ENCODE measurements at regions not wholly inside any gene's neighbourhood (a gene's known extent, or its start where the extent isn't known, plus 50 kb on each side); places are given as distances from the start of the nearest gene placed in this dataset.

DNA sequence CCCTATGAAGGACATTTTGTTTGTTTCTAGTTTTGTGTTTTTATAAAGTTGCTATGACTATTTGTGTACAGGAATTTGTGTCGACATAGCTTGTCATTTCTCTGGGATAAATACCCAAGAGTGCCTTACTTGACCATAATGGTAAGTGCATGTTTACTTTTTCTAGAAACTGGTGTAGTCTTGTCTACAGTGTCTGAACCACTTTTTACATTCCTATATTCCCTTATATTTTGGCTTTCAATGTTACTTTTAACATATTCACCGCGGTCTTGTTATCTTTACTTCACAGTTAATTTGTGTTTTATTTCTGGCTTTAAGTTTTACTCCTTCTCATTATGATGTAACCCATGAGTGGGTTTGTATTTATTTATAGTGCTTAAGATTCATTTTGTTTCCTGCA lies 444.4 kb upstream of the RGS17 start:
- no peaks in the 10 kb centered on the region for H4K20me1 ChIP-seq (ENCODE audit: insufficient read depth, low read length)
- no peaks in the 10 kb centered on the region for H3K27me3 ChIP-seq (ENCODE audit: control insufficient read depth in 1 of 2, insufficient read depth in 2 of 2, low read length in 2 of 2)
- H3K27ac ChIP-seq (ENCODE audit: extremely low read length, insufficient read depth, low read length): no peak overlapping the region
- BruUV-seq (replicated peaks): no TSS peak
- H3K79me2 ChIP-seq (ENCODE audit: insufficient read depth, low read length): no peaks in the 10 kb centered on the region
- H3K9ac ChIP-seq (ENCODE audit: insufficient read depth, low read depth, low read length): no peak overlapping the region
- ATAC-seq (no peak), DNase-seq (ENCODE audit: low spot score) (no peak), FAIRE-seq (no peak)
- H3K4me2 ChIP-seq (ENCODE audit: low read depth, low read length): no peak overlapping the region
- in situ Hi-C loops (cut with HindIII; ENCODE audit: extremely low pct_ligation_motif_present, low pct_unique_long_range_greater_than_20kb) (no loop called here), intact Hi-C loops (cut with micrococcal nuclease; ENCODE audit: unreplicated experiment) (no loop called here)
- CTCF ChIA-PET (ENCODE audit: low intra/inter-chr PET ratio, low total read pairs): no interaction called here
- H3K36me3 ChIP-seq (replicated peaks in 1 of 2; ENCODE audit: control insufficient read depth in 1 of 2, insufficient read depth in 2 of 2, low read length in 2 of 2): no peaks in the 10 kb centered on the region
- no peak overlapping the region for H2AFZ ChIP-seq (ENCODE audit: low read length)
- no peaks in the 10 kb centered on the region for H3K9me3 ChIP-seq (ENCODE audit: low read length)
- H3K4me3 ChIP-seq (replicated peaks in 1 of 3; ENCODE audit: insufficient read depth in 1 of 3, low read depth in 2 of 3, low read length in 3 of 3): no peak overlapping the region
- POLR2A ChIA-PET: no interaction called here
- no peaks in the 10 kb centered on the region for H3K4me1 ChIP-seq (ENCODE audit: insufficient read depth, low read length)
- WGBS (ENCODE audit: low lambda C conversion rate): 71% methylated on average over 3 of the region's 3 CpGs
- no peak for TF ChIP-seq FOXO1 (CRISPR knock-in tag; IDR thresholded peaks at IDR 0.05)
- no peak for TF ChIP-seq PHB2 (IDR thresholded peaks at IDR 0.05; ENCODE audit: partially characterized antibody)
- TF ChIP-seq, protein P1, sequence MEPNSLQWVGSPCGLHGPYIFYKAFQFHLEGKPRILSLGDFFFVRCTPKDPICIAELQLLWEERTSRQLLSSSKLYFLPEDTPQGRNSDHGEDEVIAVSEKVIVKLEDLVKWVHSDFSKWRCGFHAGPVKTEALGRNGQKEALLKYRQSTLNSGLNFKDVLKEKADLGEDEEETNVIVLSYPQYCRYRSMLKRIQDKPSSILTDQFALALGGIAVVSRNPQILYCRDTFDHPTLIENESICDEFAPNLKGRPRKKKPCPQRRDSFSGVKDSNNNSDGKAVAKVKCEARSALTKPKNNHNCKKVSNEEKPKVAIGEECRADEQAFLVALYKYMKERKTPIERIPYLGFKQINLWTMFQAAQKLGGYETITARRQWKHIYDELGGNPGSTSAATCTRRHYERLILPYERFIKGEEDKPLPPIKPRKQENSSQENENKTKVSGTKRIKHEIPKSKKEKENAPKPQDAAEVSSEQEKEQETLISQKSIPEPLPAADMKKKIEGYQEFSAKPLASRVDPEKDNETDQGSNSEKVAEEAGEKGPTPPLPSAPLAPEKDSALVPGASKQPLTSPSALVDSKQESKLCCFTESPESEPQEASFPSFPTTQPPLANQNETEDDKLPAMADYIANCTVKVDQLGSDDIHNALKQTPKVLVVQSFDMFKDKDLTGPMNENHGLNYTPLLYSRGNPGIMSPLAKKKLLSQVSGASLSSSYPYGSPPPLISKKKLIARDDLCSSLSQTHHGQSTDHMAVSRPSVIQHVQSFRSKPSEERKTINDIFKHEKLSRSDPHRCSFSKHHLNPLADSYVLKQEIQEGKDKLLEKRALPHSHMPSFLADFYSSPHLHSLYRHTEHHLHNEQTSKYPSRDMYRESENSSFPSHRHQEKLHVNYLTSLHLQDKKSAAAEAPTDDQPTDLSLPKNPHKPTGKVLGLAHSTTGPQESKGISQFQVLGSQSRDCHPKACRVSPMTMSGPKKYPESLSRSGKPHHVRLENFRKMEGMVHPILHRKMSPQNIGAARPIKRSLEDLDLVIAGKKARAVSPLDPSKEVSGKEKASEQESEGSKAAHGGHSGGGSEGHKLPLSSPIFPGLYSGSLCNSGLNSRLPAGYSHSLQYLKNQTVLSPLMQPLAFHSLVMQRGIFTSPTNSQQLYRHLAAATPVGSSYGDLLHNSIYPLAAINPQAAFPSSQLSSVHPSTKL (CRISPR knock-in tag; IDR thresholded peaks at IDR 0.05): no peak
- TF ChIP-seq, protein P2, sequence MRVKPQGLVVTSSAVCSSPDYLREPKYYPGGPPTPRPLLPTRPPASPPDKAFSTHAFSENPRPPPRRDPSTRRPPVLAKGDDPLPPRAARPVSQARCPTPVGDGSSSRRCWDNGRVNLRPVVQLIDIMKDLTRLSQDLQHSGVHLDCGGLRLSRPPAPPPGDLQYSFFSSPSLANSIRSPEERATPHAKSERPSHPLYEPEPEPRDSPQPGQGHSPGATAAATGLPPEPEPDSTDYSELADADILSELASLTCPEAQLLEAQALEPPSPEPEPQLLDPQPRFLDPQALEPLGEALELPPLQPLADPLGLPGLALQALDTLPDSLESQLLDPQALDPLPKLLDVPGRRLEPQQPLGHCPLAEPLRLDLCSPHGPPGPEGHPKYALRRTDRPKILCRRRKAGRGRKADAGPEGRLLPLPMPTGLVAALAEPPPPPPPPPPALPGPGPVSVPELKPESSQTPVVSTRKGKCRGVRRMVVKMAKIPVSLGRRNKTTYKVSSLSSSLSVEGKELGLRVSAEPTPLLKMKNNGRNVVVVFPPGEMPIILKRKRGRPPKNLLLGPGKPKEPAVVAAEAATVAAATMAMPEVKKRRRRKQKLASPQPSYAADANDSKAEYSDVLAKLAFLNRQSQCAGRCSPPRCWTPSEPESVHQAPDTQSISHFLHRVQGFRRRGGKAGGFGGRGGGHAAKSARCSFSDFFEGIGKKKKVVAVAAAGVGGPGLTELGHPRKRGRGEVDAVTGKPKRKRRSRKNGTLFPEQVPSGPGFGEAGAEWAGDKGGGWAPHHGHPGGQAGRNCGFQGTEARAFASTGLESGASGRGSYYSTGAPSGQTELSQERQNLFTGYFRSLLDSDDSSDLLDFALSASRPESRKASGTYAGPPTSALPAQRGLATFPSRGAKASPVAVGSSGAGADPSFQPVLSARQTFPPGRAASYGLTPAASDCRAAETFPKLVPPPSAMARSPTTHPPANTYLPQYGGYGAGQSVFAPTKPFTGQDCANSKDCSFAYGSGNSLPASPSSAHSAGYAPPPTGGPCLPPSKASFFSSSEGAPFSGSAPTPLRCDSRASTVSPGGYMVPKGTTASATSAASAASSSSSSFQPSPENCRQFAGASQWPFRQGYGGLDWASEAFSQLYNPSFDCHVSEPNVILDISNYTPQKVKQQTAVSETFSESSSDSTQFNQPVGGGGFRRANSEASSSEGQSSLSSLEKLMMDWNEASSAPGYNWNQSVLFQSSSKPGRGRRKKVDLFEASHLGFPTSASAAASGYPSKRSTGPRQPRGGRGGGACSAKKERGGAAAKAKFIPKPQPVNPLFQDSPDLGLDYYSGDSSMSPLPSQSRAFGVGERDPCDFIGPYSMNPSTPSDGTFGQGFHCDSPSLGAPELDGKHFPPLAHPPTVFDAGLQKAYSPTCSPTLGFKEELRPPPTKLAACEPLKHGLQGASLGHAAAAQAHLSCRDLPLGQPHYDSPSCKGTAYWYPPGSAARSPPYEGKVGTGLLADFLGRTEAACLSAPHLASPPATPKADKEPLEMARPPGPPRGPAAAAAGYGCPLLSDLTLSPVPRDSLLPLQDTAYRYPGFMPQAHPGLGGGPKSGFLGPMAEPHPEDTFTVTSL (CRISPR knock-in tag; IDR thresholded peaks at IDR 0.05; ENCODE audit: borderline replicate concordance): no peak
- no peak for TF ChIP-seq HHEX (CRISPR knock-in tag; IDR thresholded peaks at IDR 0.05)
- TF ChIP-seq ZNF879 (CRISPR knock-in tag; IDR thresholded peaks at IDR 0.05): no peak
- no peak for TF ChIP-seq ATF7 (IDR thresholded peaks at IDR 0.05)
- TF ChIP-seq ATF7 (CRISPR knock-in tag; IDR thresholded peaks at IDR 0.05): no peak
- TF ChIP-seq SNAI1 (CRISPR knock-in tag; IDR thresholded peaks at IDR 0.05; ENCODE audit: borderline replicate concordance): no peak
- TF ChIP-seq ZNF776 (CRISPR knock-in tag; IDR thresholded peaks at IDR 0.05): no peak
- no peak for TF ChIP-seq MEIS2 (CRISPR knock-in tag; IDR thresholded peaks at IDR 0.05)
- no peak for TF ChIP-seq SAFB2 (CRISPR knock-in tag; IDR thresholded peaks at IDR 0.05; ENCODE audit: borderline replicate concordance, low read depth)
- TF ChIP-seq AGO1 (IDR thresholded peaks at IDR 0.05; ENCODE audit: low read depth, low read length, poor library complexity, severe bottlenecking): no peak
- TF ChIP-seq KLF12 (CRISPR knock-in tag; IDR thresholded peaks at IDR 0.05; ENCODE audit: borderline replicate concordance): no peak
- TF ChIP-seq KAT2B (IDR thresholded peaks at IDR 0.05; ENCODE audit: borderline replicate concordance, low read depth, low read length): no peak
- TF ChIP-seq ZNF430 (CRISPR knock-in tag; IDR thresholded peaks at IDR 0.05): no peak
- TF ChIP-seq ZNF672 (CRISPR knock-in tag; IDR thresholded peaks at IDR 0.05): no peak
- TF ChIP-seq ZNF530 (CRISPR knock-in tag; IDR thresholded peaks at IDR 0.05; ENCODE audit: low read depth): no peak
- TF ChIP-seq NPAS2 (CRISPR knock-in tag; IDR thresholded peaks at IDR 0.05; ENCODE audit: borderline replicate concordance): no peak
